GM12874 (cell line): ENCODE measurements at regions not wholly inside any gene's neighbourhood (a gene's known extent, or its start where the extent isn't known, plus 50 kb on each side); places are given as distances from the start of the nearest gene placed in this dataset.

Source experiments
- CTCF ChIP-seq: IDR thresholded peaks from 2 replicates; pipeline ENCODE4 v1.5.1; 2011; ENCODE audit warnings: low read depth, mild to moderate bottlenecking, control low read depth, low read length, moderate library complexity; ENCODE audit not compliant: insufficient read depth

- no peak for TF ChIP-seq CTCF
These were observed 86.7 kb upstream of the SLC39A10 start for GRCh38 chr2:195570329-195570728.

- TF ChIP-seq CTCF: no peak
These were observed 87.8 kb upstream of the SLC39A10 start for GRCh38 chr2:195569255-195569654.

- no peak for TF ChIP-seq CTCF
These were observed 93.0 kb upstream of the SLC39A10 start for GRCh38 chr2:195563857-195564512.

- TF ChIP-seq CTCF: no peak
These were observed 94.2 kb upstream of the SLC39A10 start for GRCh38 chr2:195562570-195563566.

- no peak for TF ChIP-seq CTCF
These were observed 95.7 kb upstream of the SLC39A10 start for GRCh38 chr2:195561116-195561921.

- no peak for TF ChIP-seq CTCF
These were observed 96.7 kb upstream of the SLC39A10 start for GRCh38 chr2:195560209-195560895.

- no peak for TF ChIP-seq CTCF
These were observed 97.6 kb upstream of the SLC39A10 start for GRCh38 chr2:195559431-195559914.
